Breast epithelium (tissue), 3 donors: ENCODE measurements at regions not wholly inside any gene's neighbourhood (a gene's known extent, or its start where the extent isn't known, plus 50 kb on each side); places are given as distances from the start of the nearest gene placed in this dataset.

ENCODE experiments used
- POLR2A ChIP-seq: fragments of 450-650 bp; IDR thresholded peaks from one replicate; pipeline ENCODE4 v1.6.1; 2016; ENCODE audit warnings: antibody characterized with exemption, mild to moderate bottlenecking, moderate library complexity
- POLR2AphosphoS5 ChIP-seq, 3 donors: sonication (generic); formaldehyde crosslinking; IDR thresholded peaks; one replicate each; pipeline ENCODE4 v1.6.1; 2017; ENCODE audit warnings: antibody characterized with exemption in 3 of 3
- TF ChIP-seq, protein P1 (sequence below), 3 donors: fragments of 450-650 bp; IDR thresholded peaks; one replicate each; pipeline ENCODE4 v1.5.1; 2016 to 2017; ENCODE audit warnings: antibody characterized with exemption in 3 of 3, mild to moderate bottlenecking in 3 of 3, moderate library complexity in 3 of 3

- TF ChIP-seq, protein P1, sequence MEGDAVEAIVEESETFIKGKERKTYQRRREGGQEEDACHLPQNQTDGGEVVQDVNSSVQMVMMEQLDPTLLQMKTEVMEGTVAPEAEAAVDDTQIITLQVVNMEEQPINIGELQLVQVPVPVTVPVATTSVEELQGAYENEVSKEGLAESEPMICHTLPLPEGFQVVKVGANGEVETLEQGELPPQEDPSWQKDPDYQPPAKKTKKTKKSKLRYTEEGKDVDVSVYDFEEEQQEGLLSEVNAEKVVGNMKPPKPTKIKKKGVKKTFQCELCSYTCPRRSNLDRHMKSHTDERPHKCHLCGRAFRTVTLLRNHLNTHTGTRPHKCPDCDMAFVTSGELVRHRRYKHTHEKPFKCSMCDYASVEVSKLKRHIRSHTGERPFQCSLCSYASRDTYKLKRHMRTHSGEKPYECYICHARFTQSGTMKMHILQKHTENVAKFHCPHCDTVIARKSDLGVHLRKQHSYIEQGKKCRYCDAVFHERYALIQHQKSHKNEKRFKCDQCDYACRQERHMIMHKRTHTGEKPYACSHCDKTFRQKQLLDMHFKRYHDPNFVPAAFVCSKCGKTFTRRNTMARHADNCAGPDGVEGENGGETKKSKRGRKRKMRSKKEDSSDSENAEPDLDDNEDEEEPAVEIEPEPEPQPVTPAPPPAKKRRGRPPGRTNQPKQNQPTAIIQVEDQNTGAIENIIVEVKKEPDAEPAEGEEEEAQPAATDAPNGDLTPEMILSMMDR (IDR thresholded peaks at IDR 0.05) = no peak
- TF ChIP-seq POLR2A (no peak), POLR2AphosphoS5 (IDR thresholded peaks at IDR 0.05) (no peak)
Observed at GRCh38 chr1:170296642-170297041, 150.9 kb downstream of the NTMT2 start.
